IMR-90 (cell line): ENCODE measurements at regions not wholly inside any gene's neighbourhood (a gene's known extent, or its start where the extent isn't known, plus 50 kb on each side); places are given as distances from the start of the nearest gene placed in this dataset.

Source experiments
- ATAC-seq: fragments of 200-7000 bp; cut with Tn5 transposase; 2 replicates; pipeline ENCODE4 v1.9.1; 2020; ENCODE audit warnings: low read depth, mild to moderate bottlenecking, moderate library complexity
- BruUV-seq: library from RNA; stranded (reverse); fragments of 400-500 nt; replicated peaks from 2 replicates; lab custom pipeline; 2021; lab: Mats Ljungman, UMichigan
- CTCF ChIA-PET: fragments of 300-600 bp; formaldehyde crosslinking; extraction: SDS; loops from one replicate; lab custom pipeline; 2021; ENCODE audit warnings: antibody characterized with exemption; lab: Yijun Ruan, JAX
- POLR2A ChIA-PET: fragments of 300-600 bp; sonication (Branson Sonifier 250); formaldehyde crosslinking; loops from one replicate; lab custom pipeline; 2022; ENCODE audit warnings: antibody characterized with exemption; ENCODE audit not compliant: unreplicated experiment; lab: Charles Lee
- DNase-seq: peaks from one replicate; pipeline ENCODE4 v3.0.0; 2013
- H2AFZ ChIP-seq: replicated peaks from 2 replicates; pipeline ENCODE3; 2013; ENCODE audit warnings: low read length, mild to moderate bottlenecking; ENCODE audit not compliant: poor library complexity
- H2AK5ac ChIP-seq: 2 replicates; pipeline ENCODE4 v1.6.1; 2013; ENCODE audit warnings: low read depth, low read length, inconsistent platforms
- H2AK9ac ChIP-seq: replicated peaks from 2 replicates; pipeline ENCODE3; 2013; ENCODE audit warnings: mild to moderate bottlenecking, low read depth, low read length, moderate library complexity; ENCODE audit not compliant: poor library complexity
- H2BK120ac ChIP-seq: 2 replicates; pipeline ENCODE4 v1.6.1; 2013; ENCODE audit warnings: low read depth, low read length, inconsistent platforms
- H2BK15ac ChIP-seq: 3 replicates; pipeline ENCODE4 v1.6.1; 2013; ENCODE audit warnings: low read depth, low read length, inconsistent platforms
- H2BK20ac ChIP-seq: 2 replicates; pipeline ENCODE4 v1.6.1; 2013; ENCODE audit warnings: low read depth, mild to moderate bottlenecking, inconsistent platforms, low read length, moderate library complexity
- H2BK5ac ChIP-seq: 2 replicates; pipeline ENCODE4 v1.6.1; 2013; ENCODE audit warnings: mild to moderate bottlenecking, low read depth, low read length, inconsistent platforms; ENCODE audit not compliant: poor library complexity, severe bottlenecking
- H3K14ac ChIP-seq: replicated peaks from 2 replicates; pipeline ENCODE4 v1.6.1; 2013; ENCODE audit warnings: low read depth, low read length, inconsistent platforms
- H3K18ac ChIP-seq: 2 replicates; pipeline ENCODE4 v1.6.1; 2013; ENCODE audit warnings: low read depth, low read length, control low read depth
- H3K23ac ChIP-seq: 2 replicates; pipeline ENCODE4 v1.6.1; 2013; ENCODE audit warnings: low read depth, low read length, inconsistent platforms
- H3K27ac ChIP-seq: 2 replicates; pipeline ENCODE4 v1.5.1; 2013; ENCODE audit warnings: mild to moderate bottlenecking, control low read depth, low read length; ENCODE audit not compliant: insufficient read depth
- H3K27me3 ChIP-seq: 2 replicates; pipeline ENCODE4 v1.6.1; 2013; ENCODE audit warnings: low read length; ENCODE audit not compliant: control insufficient read depth, insufficient read depth
- H3K36me3 ChIP-seq: 2 replicates; pipeline ENCODE4 v1.6.1; 2013; ENCODE audit warnings: low read length, mixed read lengths; ENCODE audit not compliant: control insufficient read depth, insufficient read depth
- H3K4ac ChIP-seq: 2 replicates; pipeline ENCODE4 v1.6.1; 2013; ENCODE audit warnings: low read depth, low read length, inconsistent platforms
- H3K4me1 ChIP-seq: 2 replicates; pipeline ENCODE4 v1.6.1; 2013; ENCODE audit warnings: low read length, mixed read lengths; ENCODE audit not compliant: control insufficient read depth, insufficient read depth
- H3K4me2 ChIP-seq: 2 replicates; pipeline ENCODE4 v1.6.1; 2013; ENCODE audit warnings: low read depth, mild to moderate bottlenecking, control low read depth, low read length, moderate library complexity
- H3K4me3 ChIP-seq: 2 replicates; pipeline ENCODE4 v1.5.1; 2013; ENCODE audit warnings: low read depth, mild to moderate bottlenecking, control low read depth, low read length, moderate library complexity; ENCODE audit not compliant: insufficient read depth
- H3K56ac ChIP-seq: 2 replicates; pipeline ENCODE4 v1.6.1; 2013; ENCODE audit warnings: low read length, inconsistent platforms; ENCODE audit not compliant: insufficient read depth; ENCODE audit errors: extremely low read depth
- H3K79me1 ChIP-seq, 2 experiments: 2 replicates each; pipeline ENCODE4 v1.6.1; 2013; ENCODE audit warnings: low read length in 2 of 2, inconsistent platforms in 1 of 2, low read depth in 1 of 2
- H3K9ac ChIP-seq: 2 replicates; pipeline ENCODE4 v1.6.1; 2013; ENCODE audit warnings: low read depth, low read length, control low read depth
- H3K9me1 ChIP-seq: 2 replicates; pipeline ENCODE4 v1.6.1; 2013; ENCODE audit warnings: low read length, inconsistent platforms; ENCODE audit not compliant: insufficient read depth
- H3K9me3 ChIP-seq: 2 replicates; pipeline ENCODE4 v1.6.1; 2013; ENCODE audit warnings: low read length; ENCODE audit not compliant: control insufficient read depth, insufficient read depth
- H4K20me1 ChIP-seq: 2 replicates; pipeline ENCODE4 v1.6.1; 2013; ENCODE audit warnings: low read length, inconsistent platforms; ENCODE audit not compliant: insufficient read depth
- H4K5ac ChIP-seq: 2 replicates; pipeline ENCODE4 v1.6.1; 2013; ENCODE audit warnings: mild to moderate bottlenecking, low read depth, low read length, control low read depth
- H4K8ac ChIP-seq, 2 experiments: 2 replicates each; pipeline ENCODE4 v1.6.1; 2013; ENCODE audit warnings: low read depth in 2 of 2, low read length in 2 of 2, control low read depth in 1 of 2, inconsistent platforms in 1 of 2
- H4K91ac ChIP-seq: 2 replicates; pipeline ENCODE4 v1.6.1; 2013; ENCODE audit warnings: low read depth, low read length, inconsistent platforms; ENCODE audit not compliant: insufficient read depth
- BHLHE40 ChIP-seq: fragments of 150-350 bp; IDR thresholded peaks from 2 replicates; pipeline ENCODE4 v1.6.1; 2016; ENCODE audit warnings: mild to moderate bottlenecking, low read depth, low read length
- CEBPB ChIP-seq: IDR thresholded peaks from 2 replicates; pipeline ENCODE4 v1.6.1; 2012; ENCODE audit warnings: low read depth, low read length, improper control_type of control experiment
- CTCF ChIP-seq: conservative IDR thresholded peaks from 2 replicates; pipeline ENCODE4 v1.5.1; 2012; ENCODE audit warnings: mild to moderate bottlenecking, low read depth, low read length, improper control_type of control experiment
- ELK1 ChIP-seq: fragments of 150-350 bp; IDR thresholded peaks from 2 replicates; pipeline ENCODE4 v1.6.1; 2016; ENCODE audit warnings: low read depth, mild to moderate bottlenecking, low read length, moderate library complexity, borderline replicate concordance
- FOS ChIP-seq: fragments of 150-350 bp; IDR thresholded peaks from 2 replicates; pipeline ENCODE4 v1.6.1; 2016; ENCODE audit warnings: low read depth, low read length
- MAFK ChIP-seq: IDR thresholded peaks from 2 replicates; pipeline ENCODE4 v1.6.1; 2012; ENCODE audit warnings: low read depth, low read length, improper control_type of control experiment
- MAZ ChIP-seq: IDR thresholded peaks from 2 replicates; pipeline ENCODE4 v1.6.1; 2012; ENCODE audit warnings: low read depth, mild to moderate bottlenecking, low read length, improper control_type of control experiment, moderate library complexity, borderline replicate concordance
- MXI1 ChIP-seq: IDR thresholded peaks from 2 replicates; pipeline ENCODE4 v1.6.1; 2012; ENCODE audit warnings: low read depth, mild to moderate bottlenecking, low read length, moderate library complexity, borderline replicate concordance
- NFE2L2 ChIP-seq: fragments of 150-350 bp; IDR thresholded peaks from 2 replicates; pipeline ENCODE4 v1.6.1; 2016; ENCODE audit warnings: low read depth, mild to moderate bottlenecking, low read length
- POLR2A ChIP-seq: IDR thresholded peaks from 2 replicates; pipeline ENCODE4 v1.6.1; 2012; ENCODE audit warnings: mild to moderate bottlenecking, low read depth, low read length
- RAD21 ChIP-seq: IDR thresholded peaks from 2 replicates; pipeline ENCODE4 v1.6.1; 2012; ENCODE audit warnings: low read length, improper control_type of control experiment
- RCOR1 ChIP-seq: IDR thresholded peaks from 2 replicates; pipeline ENCODE4 v1.6.1; 2012; ENCODE audit warnings: mild to moderate bottlenecking, low read length, improper control_type of control experiment; ENCODE audit not compliant: insufficient replicate concordance
- RFX5 ChIP-seq: IDR thresholded peaks from 2 replicates; pipeline ENCODE4 v1.8.0; 2012; ENCODE audit warnings: low read depth, mild to moderate bottlenecking, low read length, moderate library complexity
- SMC3 ChIP-seq: fragments of 150-350 bp; IDR thresholded peaks from 2 replicates; pipeline ENCODE4 v1.6.1; 2016; ENCODE audit warnings: low read depth, mild to moderate bottlenecking, antibody characterized with exemption, low read length, moderate library complexity
- USF2 ChIP-seq: fragments of 150-350 bp; IDR thresholded peaks from 2 replicates; pipeline ENCODE4 v1.6.1; 2017; ENCODE audit warnings: mild to moderate bottlenecking, antibody characterized with exemption, low read length, low read depth
- WGBS, 2 experiments: methylation state at CpG; one replicate each; pipeline versions ENCODE4 v1.1.5 to v1.1.7; 2013; ENCODE audit warnings: missing lambda C conversion rate in 2 of 2; ENCODE audit not compliant: insufficient read length in 1 of 2; ENCODE audit errors: extremely low coverage in 2 of 2; 5-methylcytosine and 5-hydroxymethylcytosine counted together
- dilution Hi-C: fragments of 300-500 bp; cut with HindIII; formaldehyde crosslinking; loops from one replicate; pipeline ENCODE4 v1.14.3; 2018; ENCODE audit warnings: low sequenced_read_pairs; ENCODE audit not compliant: unreplicated experiment
- in situ Hi-C: fragments of 300-500 bp; cut with MboI; formaldehyde crosslinking; loops from 3 replicates; pipeline ENCODE4 v1.14.3; 2019; ENCODE audit warnings: low sequenced_read_pairs, inconsistent platforms, mixed read lengths
- intact Hi-C: fragments of 100-400 bp; cut with micrococcal nuclease; formaldehyde crosslinking; loops from 2 replicates; pipeline ENCODE4 v1.10.0; 2022

DNA sequence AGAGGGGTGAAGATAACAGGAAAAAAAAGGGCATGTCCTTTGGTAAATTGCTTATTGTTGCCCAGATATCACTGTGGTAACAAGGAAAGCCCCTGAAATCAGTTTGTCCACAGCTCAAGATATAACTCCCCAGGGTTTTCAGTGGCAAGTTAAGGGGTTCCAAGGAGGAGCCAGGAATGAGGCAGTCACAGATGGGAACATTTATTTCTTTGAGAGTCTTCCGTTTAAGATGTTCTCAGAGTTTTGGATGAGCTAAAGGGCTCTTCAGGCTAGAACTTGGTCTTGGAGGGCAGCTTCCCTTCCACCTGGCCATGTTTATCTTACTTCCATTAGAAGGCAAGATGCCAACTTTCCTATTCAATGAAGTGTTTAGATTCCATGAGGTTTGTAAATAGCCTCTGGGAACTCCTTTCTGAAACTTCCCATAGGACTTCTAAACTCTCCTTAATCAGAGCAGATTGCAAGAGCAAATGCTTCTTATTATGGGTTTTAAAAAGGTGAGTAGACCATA is 277.6 kb upstream of the TNC start:
- POLR2A ChIA-PET, result no interaction called here
- no peak overlapping the region for H2AK5ac ChIP-seq
- TF ChIP-seq POLR2A (no peak), MXI1 (no peak), RAD21 (no peak), RCOR1 (no peak), CEBPB (no peak), ELK1 (no peak), BHLHE40 (no peak), SMC3 (no peak), USF2 (no peak), MAZ (no peak), CTCF (no peak), NFE2L2 (no peak), MAFK (no peak), RFX5 (no peak), FOS (no peak)

More for the DNA sequence above, 277.6 kb upstream of the TNC start:
- H2BK5ac ChIP-seq, result no peak overlapping the region
- CTCF ChIA-PET, result interaction anchor here (0.6 to 1.1 kb wide), 2 partner anchors 20 to 151 kb away, joined by 3 to 4 read pairs; no protein-coding TSS in a partner anchor
- no peak overlapping the region for H3K4me3 ChIP-seq
- ATAC-seq, result 0 out of 2 replicates have a peak, but pooled peaks have one; percentile 27
- H3K4ac ChIP-seq, result no peak overlapping the region
- H3K23ac ChIP-seq, result no peak overlapping the region
- peak; percentile 43 for DNase-seq
- H3K56ac ChIP-seq, result no peak overlapping the region
- no peaks in the 10 kb centered on the region for H3K36me3 ChIP-seq
- no peak overlapping the region for H2BK20ac ChIP-seq
- no peaks in the 10 kb centered on the region for H3K27me3 ChIP-seq
- no CpG with 5 or more reads among the region's 1 CpG for WGBS, 2 experiments
- H4K8ac ChIP-seq, result no peak overlapping the region
- peaks cover 2% of the 10 kb centered on the region for H3K4me1 ChIP-seq
- H3K27ac ChIP-seq, result no peak overlapping the region
- H2AFZ ChIP-seq, result no peak overlapping the region
- no peaks in the 10 kb centered on the region for H3K79me1 ChIP-seq
- H3K9me1 ChIP-seq, result no peaks in the 10 kb centered on the region
- H3K18ac ChIP-seq, result no peak overlapping the region
- dilution Hi-C loops (no loop called here), intact Hi-C loops (no loop called here), in situ Hi-C loops (no loop called here)
- H3K14ac ChIP-seq, result no peak overlapping the region
- no peak overlapping the region for H2BK15ac ChIP-seq
- H2AK9ac ChIP-seq, result no peak overlapping the region
- no peak overlapping the region for H3K4me2 ChIP-seq
- no TSS peak for BruUV-seq
- no peak overlapping the region for H3K9ac ChIP-seq
- H3K9me3 ChIP-seq, result no peaks in the 10 kb centered on the region
- H4K20me1 ChIP-seq, result no peaks in the 10 kb centered on the region
- 0 out of 2 replicates have a peak overlapping the region, but pooled peaks have one; percentile 9 for H4K91ac ChIP-seq
- no peak overlapping the region for H4K5ac ChIP-seq
- H2BK120ac ChIP-seq, result no peak overlapping the region
